PC-3 (cell line): ENCODE measurements at regions not wholly inside any gene's neighbourhood (a gene's known extent, or its start where the extent isn't known, plus 50 kb on each side); places are given as distances from the start of the nearest gene placed in this dataset.
"Not testable (repeated sequence)": the region's sequence is repeated elsewhere in the genome, so short reads cannot be mapped to it uniquely, and the experiment has no call there.

Experiments used
- ATAC-seq: fragments of 200-7000 bp; cut with Tn5 transposase; 2 replicates; pipeline ENCODE4 v1.9.1; 2020; ENCODE audit warnings: mild to moderate bottlenecking, moderate library complexity
- BruUV-seq: library from RNA; stranded (reverse); fragments of 400-500 nt; replicated peaks from 2 replicates; lab custom pipeline; 2021; lab: Mats Ljungman, UMichigan
- CTCF ChIA-PET: fragments of 300-600 bp; sonication (Branson Sonifier 250); formaldehyde crosslinking; loops from one replicate; lab custom pipeline; 2022; ENCODE audit warnings: antibody characterized with exemption; lab: Charles Lee
- POLR2A ChIA-PET: fragments of 300-600 bp; sonication (Branson Sonifier 250); formaldehyde crosslinking; loops from one replicate; lab custom pipeline; 2022; ENCODE audit warnings: antibody characterized with exemption; ENCODE audit not compliant: unreplicated experiment; lab: Charles Lee
- DNase-seq: peaks from one replicate; pipeline ENCODE4 v3.0.0-alpha.2; 2015
- H2AFZ ChIP-seq: fragments of 300-600 bp; sonication (generic); 2 replicates; pipeline ENCODE4 v1.6.0; 2016; ENCODE audit warnings: antibody characterized with exemption, low read length
- H3F3A ChIP-seq: fragments of 300-600 bp; sonication (generic); one replicate; pipeline ENCODE4 v1.6.0; 2017; ENCODE audit warnings: antibody characterized with exemption, low read length, control low read depth, mild to moderate bottlenecking; ENCODE audit not compliant: unreplicated experiment
- H3K27ac ChIP-seq: fragments of 300-600 bp; sonication (generic); 2 replicates; pipeline ENCODE4 v1.5.1; 2016; ENCODE audit warnings: mild to moderate bottlenecking, low read length
- H3K27me3 ChIP-seq: fragments of 300-600 bp; sonication (generic); 2 replicates; pipeline ENCODE4 v1.6.1; 2016; ENCODE audit warnings: low read length, mixed read lengths
- H3K36me3 ChIP-seq: fragments of 300-600 bp; sonication (generic); 2 replicates; pipeline ENCODE4 v1.6.1; 2016; ENCODE audit warnings: low read depth, mixed run types, low read length, mixed read lengths
- H3K4me1 ChIP-seq: fragments of 300-600 bp; sonication (generic); 2 replicates; pipeline ENCODE4 v1.5.1; 2016; ENCODE audit warnings: low read length; ENCODE audit not compliant: insufficient read depth
- H3K4me2 ChIP-seq: fragments of 300-600 bp; sonication (generic); 2 replicates; pipeline ENCODE4 v1.6.0; 2016; ENCODE audit warnings: low read length
- H3K4me3 ChIP-seq: fragments of 300-600 bp; sonication (generic); 2 replicates; pipeline ENCODE4 v1.5.1; 2016; ENCODE audit warnings: mild to moderate bottlenecking, low read length, mixed read lengths
- H3K79me2 ChIP-seq: fragments of 300-600 bp; sonication (generic); 2 replicates; pipeline ENCODE4 v1.6.1; 2017; ENCODE audit warnings: low read length, mixed read lengths
- H3K9ac ChIP-seq: fragments of 300-600 bp; sonication (generic); 2 replicates; pipeline ENCODE4 v1.6.0; 2016; ENCODE audit warnings: mild to moderate bottlenecking, low read length
- H3K9me2 ChIP-seq: fragments of 300-600 bp; sonication (generic); replicated peaks from 2 replicates; pipeline ENCODE4 v1.6.1; 2016; ENCODE audit warnings: mixed run types, low read length, mixed read lengths
- H3K9me3 ChIP-seq: fragments of 300-600 bp; sonication (generic); 2 replicates; pipeline ENCODE4 v1.6.1; 2016; ENCODE audit warnings: low read length, mixed read lengths
- H4K20me1 ChIP-seq: fragments of 300-600 bp; sonication (generic); 2 replicates; pipeline ENCODE4 v1.6.1; 2016; ENCODE audit warnings: low read length, mixed read lengths
- EZH2 ChIP-seq: fragments of 300-600 bp; sonication (generic); IDR thresholded peaks from one replicate; pipeline ENCODE4 v1.6.1; 2017; ENCODE audit warnings: antibody characterized with exemption, mild to moderate bottlenecking, low read length; ENCODE audit not compliant: unreplicated experiment
- EZH2phosphoT487 ChIP-seq: fragments of 300-600 bp; sonication (generic); IDR thresholded peaks from 2 replicates; pipeline ENCODE4 v1.6.1; 2018; ENCODE audit warnings: mild to moderate bottlenecking, antibody characterized with exemption, low read length, borderline replicate concordance
- intact Hi-C: fragments of 100-400 bp; cut with micrococcal nuclease; formaldehyde crosslinking; loops from 2 replicates; pipeline ENCODE4 v1.9.0; 2023
- TF ChIP-seq, protein P1 (sequence below): fragments of 300-600 bp; sonication (generic); conservative IDR thresholded peaks from 2 replicates; pipeline ENCODE4 v1.5.1; 2017; ENCODE audit warnings: antibody characterized with exemption, low read depth, mild to moderate bottlenecking, low read length

- no peaks in the 10 kb centered on the region for H3K9me2 ChIP-seq
- POLR2A ChIA-PET: no interaction called here
- TF ChIP-seq EZH2phosphoT487 (no peak), EZH2 (no peak)
- TF ChIP-seq, protein P1, sequence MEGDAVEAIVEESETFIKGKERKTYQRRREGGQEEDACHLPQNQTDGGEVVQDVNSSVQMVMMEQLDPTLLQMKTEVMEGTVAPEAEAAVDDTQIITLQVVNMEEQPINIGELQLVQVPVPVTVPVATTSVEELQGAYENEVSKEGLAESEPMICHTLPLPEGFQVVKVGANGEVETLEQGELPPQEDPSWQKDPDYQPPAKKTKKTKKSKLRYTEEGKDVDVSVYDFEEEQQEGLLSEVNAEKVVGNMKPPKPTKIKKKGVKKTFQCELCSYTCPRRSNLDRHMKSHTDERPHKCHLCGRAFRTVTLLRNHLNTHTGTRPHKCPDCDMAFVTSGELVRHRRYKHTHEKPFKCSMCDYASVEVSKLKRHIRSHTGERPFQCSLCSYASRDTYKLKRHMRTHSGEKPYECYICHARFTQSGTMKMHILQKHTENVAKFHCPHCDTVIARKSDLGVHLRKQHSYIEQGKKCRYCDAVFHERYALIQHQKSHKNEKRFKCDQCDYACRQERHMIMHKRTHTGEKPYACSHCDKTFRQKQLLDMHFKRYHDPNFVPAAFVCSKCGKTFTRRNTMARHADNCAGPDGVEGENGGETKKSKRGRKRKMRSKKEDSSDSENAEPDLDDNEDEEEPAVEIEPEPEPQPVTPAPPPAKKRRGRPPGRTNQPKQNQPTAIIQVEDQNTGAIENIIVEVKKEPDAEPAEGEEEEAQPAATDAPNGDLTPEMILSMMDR: no peak
- no peak for ATAC-seq
- H3K4me2 ChIP-seq: no peak overlapping the region
- no peak overlapping the region for H3K9ac ChIP-seq
- BruUV-seq: no TSS peak
- H3K27me3 ChIP-seq: peaks cover 52% of the 10 kb centered on the region
- no peak overlapping the region for H3K4me3 ChIP-seq
- no peak overlapping the region for H3K27ac ChIP-seq
- CTCF ChIA-PET: no interaction called here
- H3K4me1 ChIP-seq: peaks cover 7% of the 10 kb centered on the region; the same call in 1 of the 2 replicates
- no peaks in the 10 kb centered on the region for H3K36me3 ChIP-seq
- no peaks in the 10 kb centered on the region for H3K79me2 ChIP-seq
- intact Hi-C loops: no loop called here
- no peak overlapping the region for H2AFZ ChIP-seq
- no peak for DNase-seq
- no peaks in the 10 kb centered on the region for H3K9me3 ChIP-seq
- H4K20me1 ChIP-seq: no peaks in the 10 kb centered on the region
- no peaks in the 10 kb centered on the region for H3F3A ChIP-seq
These were observed 202.8 kb upstream of the PELI2 start for GRCh38 chr14:55915456-55915855.

DNA sequence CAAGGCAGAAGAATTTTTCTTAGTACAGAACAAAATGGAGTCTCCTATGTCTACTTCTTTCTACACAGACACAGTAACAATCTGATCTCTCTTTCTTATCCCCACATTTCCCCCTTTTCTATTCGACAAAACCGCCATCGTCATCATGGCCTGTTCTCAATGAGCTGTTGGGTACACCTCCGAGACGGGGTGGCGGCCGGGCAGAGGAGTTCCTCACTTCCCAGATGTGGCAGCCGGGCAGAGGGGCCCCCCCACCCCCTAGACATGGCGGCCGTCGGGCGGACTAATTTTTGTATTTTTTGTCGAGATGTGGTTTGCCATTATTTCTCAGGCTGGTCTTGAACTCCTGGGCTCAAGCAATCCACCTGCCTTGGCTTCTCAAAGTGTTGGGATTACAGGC is 198.4 kb upstream of the PELI2 start:
- H3K36me3 ChIP-seq, H3K79me2 ChIP-seq, H3K4me2 ChIP-seq, intact Hi-C loops, H3K9ac ChIP-seq, H3F3A ChIP-seq, H3K9me2 ChIP-seq, H2AFZ ChIP-seq, H3K4me3 ChIP-seq, ATAC-seq, H4K20me1 ChIP-seq, H3K27ac ChIP-seq, POLR2A ChIA-PET, H3K9me3 ChIP-seq, BruUV-seq, DNase-seq, H3K4me1 ChIP-seq: not testable (repeated sequence)
- H3K27me3 ChIP-seq: peaks cover 82% of the 10 kb centered on the region
- CTCF ChIA-PET: interaction anchor here (0.6 kb wide), 1 partner anchor 75 kb away, joined by 3 read pairs; no protein-coding TSS in a partner anchor

GRCh38 chr14:55921511-55921910 is 196.7 kb upstream of the PELI2 start:
- POLR2A ChIA-PET: no interaction called here
- intact Hi-C loops: no loop called here
- Histone ChIP-seq H3K4me1 (no peaks in the 10 kb centered on the region), H3K27ac (no peak overlapping the region), H2AFZ (no peak overlapping the region), H3K4me3 (no peak overlapping the region), H3K9me3 (no peaks in the 10 kb centered on the region), H3K36me3 (no peaks in the 10 kb centered on the region), H3K4me2 (no peak overlapping the region), H3K9me2 (no peaks in the 10 kb centered on the region), H3K9ac (no peak overlapping the region), H4K20me1 (no peaks in the 10 kb centered on the region), H3K27me3 (peaks cover 83% of the 10 kb centered on the region), H3K79me2 (no peaks in the 10 kb centered on the region), H3F3A (no peaks in the 10 kb centered on the region)
- no peak for DNase-seq
- CTCF ChIA-PET: no interaction called here
- no peak for ATAC-seq
- no peak for TF ChIP-seq EZH2phosphoT487
- TF ChIP-seq EZH2: no peak
- TF ChIP-seq, protein P1: no peak
- no TSS peak for BruUV-seq
